Tibial artery (tissue), 4 donors: ENCODE measurements at regions not wholly inside any gene's neighbourhood (a gene's known extent, or its start where the extent isn't known, plus 50 kb on each side); places are given as distances from the start of the nearest gene placed in this dataset.

Experiments
- DNase-seq, 2 donors: peaks; one replicate each; pipeline ENCODE4 v3.0.0-alpha.2; 2019
- H3K27ac ChIP-seq, 2 donors: fragments of 200-600 bp; sonication (generic) in 1 of 2; 1 replicate in 1 of 2; 2 replicates in 1 of 2; pipeline ENCODE4 v1.5.1; 2018 to 2019; ENCODE audit warnings: mild to moderate bottlenecking in 1 of 2
- H3K27me3 ChIP-seq, 2 donors: fragments of 200-600 bp; sonication (generic) in 1 of 2; one replicate each; pipeline versions ENCODE4 v1.5.1 to v1.6.0; 2016 to 2019
- H3K36me3 ChIP-seq, 3 donors: fragments of 200-600 bp; sonication (generic) in 2 of 3; one replicate each; pipeline ENCODE4 v1.5.1; 2016 to 2019; ENCODE audit warnings: mild to moderate bottlenecking in 2 of 3
- H3K4me1 ChIP-seq, 4 donors: fragments of 200-600 bp; sonication (generic) in 2 of 4; 1 replicate in 3 of 4; 2 replicates in 1 of 4; pipeline ENCODE4 v1.5.1; 2016 to 2019
- H3K4me3 ChIP-seq, 2 donors: fragments of 200-600 bp; sonication (generic) in 1 of 2; 1 replicate in 1 of 2; 2 replicates in 1 of 2; pipeline ENCODE4 v1.5.1; 2018 to 2019; ENCODE audit warnings: mild to moderate bottlenecking in 2 of 2
- H3K9me3 ChIP-seq, 3 donors: fragments of 200-600 bp; sonication (generic) in 1 of 3; one replicate each; pipeline ENCODE4 v1.5.1; 2016 to 2019
- intact Hi-C: fragments of 100-400 bp; cut with DNase I; formaldehyde crosslinking; loops from one replicate; pipeline ENCODE4 v1.15.0; 2023; ENCODE audit warnings: low total_unique reads
- TF ChIP-seq, protein P1 (sequence below), 2 experiments: fragments of 200-600 bp in 1 of 2; fragments of 450-650 bp in 1 of 2; IDR thresholded peaks; one replicate each; pipeline ENCODE4 v1.5.1; 2017 to 2019; ENCODE audit warnings: antibody characterized with exemption in 2 of 2, mild to moderate bottlenecking in 1 of 2, moderate library complexity in 1 of 2

DNA sequence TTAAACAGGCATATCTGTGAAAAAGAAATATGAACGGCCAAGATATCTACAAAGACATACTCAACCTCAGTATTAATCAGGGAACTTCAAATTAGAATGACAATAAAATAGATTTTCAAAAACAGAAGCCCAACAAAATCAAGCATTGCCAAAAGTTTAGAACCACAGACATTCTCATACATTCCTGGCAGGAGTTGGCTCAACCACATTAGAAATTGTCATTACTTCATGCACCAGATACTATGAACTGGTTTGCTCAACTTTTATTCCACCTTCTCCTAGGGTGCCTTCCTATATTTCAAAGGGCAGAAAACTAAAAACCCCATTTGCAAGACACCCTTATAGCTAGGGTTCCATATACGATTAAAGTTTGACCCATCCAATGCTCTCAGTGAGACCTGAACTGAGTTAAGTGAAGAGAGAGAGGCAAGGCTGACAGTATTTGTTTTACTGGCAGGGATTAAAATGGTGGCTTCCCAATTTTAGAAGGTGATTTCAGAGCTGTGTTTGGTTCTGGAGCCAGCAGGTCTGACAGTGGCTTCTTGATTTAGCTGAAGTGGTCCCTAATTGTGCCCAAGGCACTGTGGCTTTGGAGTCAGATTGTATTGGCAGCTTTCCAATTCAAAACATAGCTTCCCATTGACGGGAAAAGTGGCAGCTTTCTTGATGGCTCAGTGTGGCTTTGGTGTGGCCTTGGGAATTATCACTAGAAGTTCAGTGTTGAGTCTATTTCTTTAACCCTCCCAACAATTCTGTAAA, 77.1 kb upstream of the CDYL start:
- Histone ChIP-seq H3K4me1 (no peaks in the 10 kb centered on the region), H3K27ac (no peak overlapping the region), H3K36me3 (no peaks in the 10 kb centered on the region), H3K27me3 (no peaks in the 10 kb centered on the region), H3K4me3 (no peak overlapping the region), H3K9me3 (no peaks in the 10 kb centered on the region)
- intact Hi-C loops: no loop called here
- TF ChIP-seq, protein P1, sequence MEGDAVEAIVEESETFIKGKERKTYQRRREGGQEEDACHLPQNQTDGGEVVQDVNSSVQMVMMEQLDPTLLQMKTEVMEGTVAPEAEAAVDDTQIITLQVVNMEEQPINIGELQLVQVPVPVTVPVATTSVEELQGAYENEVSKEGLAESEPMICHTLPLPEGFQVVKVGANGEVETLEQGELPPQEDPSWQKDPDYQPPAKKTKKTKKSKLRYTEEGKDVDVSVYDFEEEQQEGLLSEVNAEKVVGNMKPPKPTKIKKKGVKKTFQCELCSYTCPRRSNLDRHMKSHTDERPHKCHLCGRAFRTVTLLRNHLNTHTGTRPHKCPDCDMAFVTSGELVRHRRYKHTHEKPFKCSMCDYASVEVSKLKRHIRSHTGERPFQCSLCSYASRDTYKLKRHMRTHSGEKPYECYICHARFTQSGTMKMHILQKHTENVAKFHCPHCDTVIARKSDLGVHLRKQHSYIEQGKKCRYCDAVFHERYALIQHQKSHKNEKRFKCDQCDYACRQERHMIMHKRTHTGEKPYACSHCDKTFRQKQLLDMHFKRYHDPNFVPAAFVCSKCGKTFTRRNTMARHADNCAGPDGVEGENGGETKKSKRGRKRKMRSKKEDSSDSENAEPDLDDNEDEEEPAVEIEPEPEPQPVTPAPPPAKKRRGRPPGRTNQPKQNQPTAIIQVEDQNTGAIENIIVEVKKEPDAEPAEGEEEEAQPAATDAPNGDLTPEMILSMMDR (IDR thresholded peaks at IDR 0.05): no peak
- DNase-seq: no peak

DNA sequence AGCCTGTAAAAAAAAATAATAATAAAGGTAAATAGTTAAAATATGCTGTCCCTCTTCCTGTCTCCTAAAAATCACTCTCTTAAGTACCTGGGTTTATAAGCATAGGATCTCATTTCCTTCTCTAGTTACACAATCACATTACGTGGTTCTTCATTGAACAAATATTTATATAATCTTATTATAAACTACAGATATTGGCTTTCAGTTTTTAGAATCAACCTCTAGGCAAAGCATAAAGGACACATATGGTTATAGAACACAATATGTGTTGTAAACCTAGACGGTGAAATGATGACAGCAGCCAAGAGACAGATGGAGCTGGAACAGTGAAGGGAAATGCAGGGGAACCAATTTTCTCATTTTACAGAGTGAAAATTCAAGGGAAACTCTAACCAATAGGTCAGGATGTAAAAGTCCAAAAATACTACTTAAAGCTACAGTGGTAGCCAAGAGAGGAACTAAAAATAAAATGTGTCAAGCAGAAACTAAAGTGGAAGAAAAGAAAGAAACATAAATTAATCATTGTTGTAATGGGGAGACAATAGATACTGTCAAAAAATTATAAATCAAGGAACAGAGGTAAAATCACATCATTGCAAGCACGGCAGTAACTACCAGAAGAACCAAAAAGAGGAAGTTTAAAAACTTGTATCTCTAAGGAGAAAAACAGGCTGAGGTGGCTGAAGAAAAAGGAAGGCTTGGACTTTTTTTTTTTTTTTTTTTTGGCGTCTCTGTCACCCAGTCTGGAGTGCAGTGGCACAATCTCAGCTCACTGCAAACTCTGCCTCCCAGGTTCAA, 82.8 kb upstream of the CDYL start:
- H3K9me3 ChIP-seq: no peaks in the 10 kb centered on the region
- H3K27me3 ChIP-seq: no peaks in the 10 kb centered on the region
- TF ChIP-seq, protein P1 (IDR thresholded peaks at IDR 0.05): no peak
- H3K4me3 ChIP-seq: no peak overlapping the region
- peaks cover 0 to 7% (median 0%) of the 10 kb centered on the region in 4 donors for H3K4me1 ChIP-seq
- intact Hi-C loops: no loop called here
- no peaks in the 10 kb centered on the region for H3K36me3 ChIP-seq
- no peak overlapping the region for H3K27ac ChIP-seq
- no peak for DNase-seq

DNA sequence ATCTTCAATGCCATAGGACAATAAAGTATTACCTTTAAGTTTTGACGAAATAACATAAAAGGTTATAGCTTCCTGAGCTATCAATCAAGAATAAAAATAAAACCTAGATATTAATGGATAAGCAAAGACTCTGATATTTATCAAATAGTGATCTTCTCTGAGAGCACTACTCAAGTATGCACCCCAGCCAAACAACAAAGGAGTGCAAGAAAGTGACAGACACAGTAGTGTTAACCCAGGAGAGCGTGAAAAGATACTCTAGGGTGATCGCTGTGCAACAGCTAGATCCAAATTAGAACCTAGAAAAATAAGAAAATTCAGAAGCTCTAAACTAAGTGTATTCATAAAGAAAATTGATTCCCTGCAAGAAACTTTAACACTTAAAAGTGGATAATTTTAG, 83.5 kb upstream of the CDYL start:
- Histone ChIP-seq H3K36me3 (no peaks in the 10 kb centered on the region), H3K27ac (no peak overlapping the region), H3K4me3 (no peak overlapping the region), H3K27me3 (no peaks in the 10 kb centered on the region), H3K9me3 (no peaks in the 10 kb centered on the region), H3K4me1 (peaks cover 0 to 7% (median 0%) of the 10 kb centered on the region in 4 donors)
- intact Hi-C loops: no loop called here
- TF ChIP-seq, protein P1 (IDR thresholded peaks at IDR 0.05): no peak
- no peak for DNase-seq

DNA sequence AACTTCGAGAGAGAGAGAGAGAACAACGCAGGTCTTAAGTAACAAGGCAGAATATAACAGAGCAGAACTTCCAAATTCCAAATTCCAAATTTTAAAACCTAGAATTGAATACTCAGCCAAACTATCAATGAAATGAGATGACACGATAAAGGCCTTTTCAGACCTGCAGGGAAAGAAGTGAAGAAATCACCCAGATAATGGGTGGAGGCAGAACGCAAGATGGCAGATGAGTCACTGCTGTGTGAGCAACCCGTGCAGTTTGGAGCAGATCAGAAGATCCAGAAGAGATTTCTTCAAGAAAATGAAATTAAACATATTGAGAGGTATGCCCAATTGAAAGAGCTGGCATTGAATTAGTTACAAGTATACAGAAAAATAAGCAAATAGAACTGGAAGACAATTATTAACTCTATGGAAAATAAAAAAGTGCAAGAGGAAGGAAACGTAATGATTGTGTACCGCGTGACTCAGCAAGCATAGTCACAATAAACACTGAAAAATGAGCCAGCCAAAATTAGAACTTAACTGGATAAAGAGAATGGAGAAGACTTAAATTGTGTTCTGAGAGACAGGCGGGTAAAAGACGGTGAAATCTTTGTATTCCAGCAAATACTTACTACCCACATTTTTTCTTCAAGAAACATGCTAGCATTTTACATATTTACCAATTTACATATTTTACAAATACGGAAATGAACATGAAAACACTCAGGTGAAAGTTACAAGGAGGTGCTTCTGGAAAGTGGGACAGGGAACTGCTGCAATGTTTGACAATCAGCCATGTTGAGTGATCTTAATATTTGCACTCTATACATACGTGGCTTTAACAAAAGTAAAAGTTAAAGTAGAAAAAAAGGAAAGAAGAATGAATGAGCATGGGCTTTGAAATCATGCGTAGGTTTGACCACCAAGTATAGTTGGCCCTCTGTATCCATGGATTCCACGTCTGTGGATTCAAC, 87.9 kb upstream of the CDYL start:
- no peaks in the 10 kb centered on the region for H3K4me1 ChIP-seq
- H3K27me3 ChIP-seq: no peaks in the 10 kb centered on the region
- no peak overlapping the region for H3K27ac ChIP-seq
- no peak overlapping the region for H3K4me3 ChIP-seq
- DNase-seq: peak in 1 of 2 donors; percentile 34
- intact Hi-C loops: no loop called here
- TF ChIP-seq, protein P1 (IDR thresholded peaks at IDR 0.05): no peak
- H3K9me3 ChIP-seq: no peaks in the 10 kb centered on the region
- no peaks in the 10 kb centered on the region for H3K36me3 ChIP-seq

DNA sequence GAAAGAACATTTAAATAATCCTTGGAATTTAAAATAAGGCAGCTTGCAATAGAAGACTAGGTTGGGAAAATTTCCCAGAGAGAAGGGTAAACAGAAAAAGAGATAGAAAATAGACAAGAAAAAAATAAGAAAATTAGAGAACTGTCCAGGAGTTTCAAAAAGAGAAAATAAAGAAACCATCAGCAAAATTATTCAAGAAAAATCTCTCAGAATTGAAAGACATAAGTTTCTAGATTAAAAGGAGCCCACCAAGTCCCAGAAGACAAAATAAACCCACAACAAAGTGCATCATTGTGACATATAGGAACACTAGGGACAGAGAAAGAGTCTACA, 88.6 kb upstream of the CDYL start:
- TF ChIP-seq, protein P1 (IDR thresholded peaks at IDR 0.05): no peak
- H3K27ac ChIP-seq: no peak overlapping the region
- no peak for DNase-seq
- intact Hi-C loops: no loop called here
- no peaks in the 10 kb centered on the region for H3K9me3 ChIP-seq
- no peaks in the 10 kb centered on the region for H3K4me1 ChIP-seq
- H3K36me3 ChIP-seq: no peaks in the 10 kb centered on the region
- H3K4me3 ChIP-seq: no peak overlapping the region
- no peaks in the 10 kb centered on the region for H3K27me3 ChIP-seq
